Bronchial epithelial cell (primary cell): ENCODE measurements at regions not wholly inside any gene's neighbourhood (a gene's known extent, or its start where the extent isn't known, plus 50 kb on each side); places are given as distances from the start of the nearest gene placed in this dataset.

Source experiments
- DNase-seq: peaks from one replicate; pipeline ENCODE4 v3.0.0-alpha.2; 2010; ENCODE audit warnings: low read depth
- FAIRE-seq: peaks from 2 replicates; lab custom pipeline; 2011; peaks lifted over from hg19 to GRCh38; lab: Jason Lieb, UNC
- H3K27me3 ChIP-seq: 2 replicates; pipeline ENCODE4 v1.5.1; 2011; ENCODE audit warnings: low read length; ENCODE audit not compliant: control insufficient read depth, insufficient read depth
- H3K36me3 ChIP-seq: 2 replicates; pipeline ENCODE4 v1.5.1; 2011; ENCODE audit warnings: low read length; ENCODE audit not compliant: control insufficient read depth, insufficient read depth
- H3K4me3 ChIP-seq: 2 replicates; pipeline ENCODE4 v1.5.1; 2011; ENCODE audit warnings: mild to moderate bottlenecking, low read depth, low read length, control low read depth
- TF ChIP-seq, protein P1 (sequence below): IDR thresholded peaks from 2 replicates; pipeline ENCODE4 v1.5.1; 2011; ENCODE audit warnings: mild to moderate bottlenecking, moderate library complexity, low read length, control low read depth, inconsistent platforms; ENCODE audit not compliant: insufficient read depth, severe bottlenecking

- Histone ChIP-seq H3K27me3 (no peaks in the 10 kb centered on the region), H3K4me3 (peak overlapping the region; percentile 31), H3K36me3 (no peaks in the 10 kb centered on the region)
- no peak for DNase-seq
- no peak for FAIRE-seq
- TF ChIP-seq, protein P1, sequence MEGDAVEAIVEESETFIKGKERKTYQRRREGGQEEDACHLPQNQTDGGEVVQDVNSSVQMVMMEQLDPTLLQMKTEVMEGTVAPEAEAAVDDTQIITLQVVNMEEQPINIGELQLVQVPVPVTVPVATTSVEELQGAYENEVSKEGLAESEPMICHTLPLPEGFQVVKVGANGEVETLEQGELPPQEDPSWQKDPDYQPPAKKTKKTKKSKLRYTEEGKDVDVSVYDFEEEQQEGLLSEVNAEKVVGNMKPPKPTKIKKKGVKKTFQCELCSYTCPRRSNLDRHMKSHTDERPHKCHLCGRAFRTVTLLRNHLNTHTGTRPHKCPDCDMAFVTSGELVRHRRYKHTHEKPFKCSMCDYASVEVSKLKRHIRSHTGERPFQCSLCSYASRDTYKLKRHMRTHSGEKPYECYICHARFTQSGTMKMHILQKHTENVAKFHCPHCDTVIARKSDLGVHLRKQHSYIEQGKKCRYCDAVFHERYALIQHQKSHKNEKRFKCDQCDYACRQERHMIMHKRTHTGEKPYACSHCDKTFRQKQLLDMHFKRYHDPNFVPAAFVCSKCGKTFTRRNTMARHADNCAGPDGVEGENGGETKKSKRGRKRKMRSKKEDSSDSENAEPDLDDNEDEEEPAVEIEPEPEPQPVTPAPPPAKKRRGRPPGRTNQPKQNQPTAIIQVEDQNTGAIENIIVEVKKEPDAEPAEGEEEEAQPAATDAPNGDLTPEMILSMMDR, result no peak
These were observed 101.6 kb upstream of the SSBP2 start for GRCh38 chr5:81852291-81853029.

DNA sequence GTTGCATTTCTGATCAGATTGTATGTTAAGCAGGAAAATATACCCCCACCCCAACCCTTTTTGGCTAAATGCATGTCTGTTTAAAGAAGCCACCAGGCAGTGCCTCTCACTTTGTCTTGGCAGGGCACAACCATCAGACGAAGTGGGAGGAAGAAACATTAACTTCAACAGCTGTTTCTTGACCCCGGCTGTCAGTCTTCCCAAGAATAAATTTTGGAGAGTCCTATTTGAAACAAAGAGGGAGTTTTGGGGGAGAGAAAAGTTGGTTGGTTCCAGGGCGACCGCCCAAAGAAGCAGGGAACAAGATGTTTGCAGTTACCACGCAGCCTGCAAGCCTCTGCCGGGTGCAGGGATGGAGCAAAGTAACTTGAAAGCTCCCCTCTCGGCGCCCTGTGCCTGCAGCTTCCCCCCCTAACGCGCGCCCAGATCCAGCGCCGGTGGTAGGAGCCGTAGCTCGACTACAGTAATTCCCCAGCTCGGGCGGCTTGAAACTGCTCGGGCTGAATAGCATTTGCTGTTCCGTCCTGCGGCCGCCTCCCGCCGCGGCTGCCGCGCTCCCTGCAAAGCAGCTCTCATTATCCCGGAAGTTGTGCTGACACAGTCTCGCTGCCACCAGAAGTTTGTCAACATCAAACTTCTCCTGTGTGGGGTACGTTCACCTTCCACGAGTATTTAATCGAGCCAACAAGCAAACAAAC is 100.7 kb upstream of the SSBP2 start:
- DNase-seq (peak; percentile 79), FAIRE-seq (no peak)
- Histone ChIP-seq H3K27me3 (no peaks in the 10 kb centered on the region), H3K36me3 (no peaks in the 10 kb centered on the region), H3K4me3 (peak overlapping the region; percentile 31)
- TF ChIP-seq, protein P1, result no peak

GRCh38 chr5:81850501-81851357 is 99.8 kb upstream of the SSBP2 start:
- no peaks in the 10 kb centered on the region for H3K36me3 ChIP-seq
- TF ChIP-seq, protein P1, result no peak
- H3K27me3 ChIP-seq, result no peaks in the 10 kb centered on the region
- no peak overlapping the region for H3K4me3 ChIP-seq
- DNase-seq, result no peak
- FAIRE-seq, result peak; percentile 13

GRCh38 chr5:81849770-81850367 is 99.0 kb upstream of the SSBP2 start:
- TF ChIP-seq, protein P1, result no peak
- Histone ChIP-seq H3K4me3 (no peak overlapping the region), H3K27me3 (no peaks in the 10 kb centered on the region), H3K36me3 (no peaks in the 10 kb centered on the region)
- DNase-seq, result no peak
- no peak for FAIRE-seq

- Histone ChIP-seq H3K36me3 (no peaks in the 10 kb centered on the region), H3K27me3 (no peaks in the 10 kb centered on the region), H3K4me3 (no peak overlapping the region)
- no peak for FAIRE-seq
- DNase-seq, result no peak
- TF ChIP-seq, protein P1, result no peak
These were observed 97.5 kb upstream of the SSBP2 start for GRCh38 chr5:81848362-81848880.
